ENCODE measurements at regions not wholly inside any gene's neighbourhood (a gene's known extent, or its start where the extent isn't known, plus 50 kb on each side); places are given as distances from the start of the nearest gene placed in this dataset.

GRCh38 chr2:181143790-181144300, 163.4 kb downstream of the UBE2E3 start:
- no peak for ATAC-seq
- intact Hi-C loops (cut with micrococcal nuclease), result no loop called here
- DNase-seq, result no peak

- DNase-seq (peak; percentile 18), ATAC-seq (no peak)
- intact Hi-C loops (cut with micrococcal nuclease), result no loop called here
Observed at GRCh38 chr2:181145645-181146044, 165.2 kb downstream of the UBE2E3 start.

- no peak for DNase-seq
- ATAC-seq, result no peak
- intact Hi-C loops (cut with micrococcal nuclease), result no loop called here
Observed at GRCh38 chr2:181146171-181146570, 165.8 kb downstream of the UBE2E3 start.

- no peak for ATAC-seq
- intact Hi-C loops (cut with micrococcal nuclease), result no loop called here
Observed at GRCh38 chr2:181149056-181149455, 168.7 kb downstream of the UBE2E3 start.

GRCh38 chr2:181152226-181152625, 171.8 kb downstream of the UBE2E3 start:
- intact Hi-C loops (cut with micrococcal nuclease), result no loop called here
- no peak for DNase-seq
- no peak for ATAC-seq

More at GRCh38 chr2:181149056-181149455, 168.7 kb downstream of the UBE2E3 start:
- DNase-seq, result no peak

- DNase-seq (no peak), ATAC-seq (no peak)
- intact Hi-C loops (cut with micrococcal nuclease), result no loop called here
Observed at GRCh38 chr2:181152701-181153100, 172.3 kb downstream of the UBE2E3 start.

GRCh38 chr2:181153886-181154285, 173.5 kb downstream of the UBE2E3 start:
- intact Hi-C loops (cut with micrococcal nuclease), result no loop called here
- DNase-seq, result no peak
- ATAC-seq, result no peak

- ATAC-seq (no peak), DNase-seq (no peak)
- intact Hi-C loops (cut with micrococcal nuclease), result no loop called here
Observed at GRCh38 chr2:181157326-181157725, 176.9 kb downstream of the UBE2E3 start.

GRCh38 chr2:181158427-181158826, 178.0 kb downstream of the UBE2E3 start:
- no peak for DNase-seq
- ATAC-seq, result no peak
- intact Hi-C loops (cut with micrococcal nuclease), result no loop called here

GRCh38 chr2:181161615-181162014, 181.2 kb downstream of the UBE2E3 start:
- no peak for ATAC-seq

GRCh38 chr2:181163139-181163538, 182.7 kb downstream of the UBE2E3 start:
- intact Hi-C loops (cut with micrococcal nuclease), result no loop called here
- no peak for DNase-seq
- no peak for ATAC-seq

More at GRCh38 chr2:181161615-181162014, 181.2 kb downstream of the UBE2E3 start:
- intact Hi-C loops (cut with micrococcal nuclease), result no loop called here
- DNase-seq, result no peak

GRCh38 chr2:181163691-181164090, 183.3 kb downstream of the UBE2E3 start:
- intact Hi-C loops (cut with micrococcal nuclease), result no loop called here
- ATAC-seq, result no peak
- no peak for DNase-seq

GRCh38 chr2:181164699-181165098, 184.3 kb downstream of the UBE2E3 start:
- ATAC-seq (no peak), DNase-seq (no peak)
- intact Hi-C loops (cut with micrococcal nuclease), result no loop called here

GRCh38 chr2:181165199-181165868, 184.9 kb downstream of the UBE2E3 start:
- intact Hi-C loops (cut with micrococcal nuclease), result no loop called here
- no peak for DNase-seq
- no peak for ATAC-seq

- no peak for DNase-seq
- no peak for ATAC-seq
- intact Hi-C loops (cut with micrococcal nuclease), result no loop called here
Observed at GRCh38 chr2:181169503-181169902, 189.1 kb downstream of the UBE2E3 start.

GRCh38 chr2:181170256-181170655, 189.9 kb downstream of the UBE2E3 start:
- intact Hi-C loops (cut with micrococcal nuclease), result no loop called here
- DNase-seq, result no peak
- no peak for ATAC-seq

- ATAC-seq, result no peak
- intact Hi-C loops (cut with micrococcal nuclease), result no loop called here
- no peak for DNase-seq
Observed at GRCh38 chr2:181172676-181173075, 192.3 kb downstream of the UBE2E3 start.

GRCh38 chr2:181174611-181175580, 194.5 kb downstream of the UBE2E3 start:
- DNase-seq (no peak), ATAC-seq (no peak)
- intact Hi-C loops (cut with micrococcal nuclease), result no loop called here

- no peak for DNase-seq
- intact Hi-C loops (cut with micrococcal nuclease), result no loop called here
- no peak for ATAC-seq
Observed at GRCh38 chr2:181176540-181176939, 196.1 kb downstream of the UBE2E3 start.

- DNase-seq (no peak), ATAC-seq (no peak)
- intact Hi-C loops (cut with micrococcal nuclease), result no loop called here
Observed at GRCh38 chr2:181177376-181177775, 197.0 kb downstream of the UBE2E3 start.

Measured in left ventricle myocardium superior (tissue), 1 donor.